PC-9 (cell line): ENCODE measurements at regions not wholly inside any gene's neighbourhood (a gene's known extent, or its start where the extent isn't known, plus 50 kb on each side); places are given as distances from the start of the nearest gene placed in this dataset.

Source experiments
- CTCF ChIP-seq: fragments of 200-600 bp; sonication (generic); conservative IDR thresholded peaks from 2 replicates; pipeline ENCODE4 v1.6.1; 2017; ENCODE audit warnings: mixed run types, antibody characterized with exemption, mild to moderate bottlenecking, moderate library complexity
- EZH2 ChIP-seq: fragments of 200-600 bp; sonication (generic); IDR thresholded peaks from 2 replicates; pipeline ENCODE4 v1.8.0; 2017; ENCODE audit warnings: antibody characterized with exemption, low read depth

DNA sequence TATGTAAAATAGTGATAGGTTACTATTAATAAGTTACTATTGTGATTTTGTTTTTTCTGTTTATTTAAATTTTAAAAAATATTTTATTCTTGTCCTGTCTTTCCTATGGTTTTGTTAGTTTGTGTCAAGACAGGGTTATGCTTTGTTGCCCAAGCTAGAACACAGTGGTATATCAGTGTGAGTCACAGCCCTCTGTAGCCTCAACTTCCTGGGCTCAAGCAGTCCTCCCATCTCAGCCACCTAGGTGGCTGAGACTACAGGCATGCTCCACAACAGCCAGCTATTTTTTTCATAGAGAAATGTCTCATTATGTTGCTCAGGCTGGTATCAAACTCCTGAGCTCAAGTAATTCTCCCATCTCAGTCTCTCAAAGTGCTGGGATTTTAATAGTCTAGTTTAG is 99.5 kb downstream of the ZNF675 start:
- TF ChIP-seq EZH2, result no peak
- no peak for TF ChIP-seq CTCF
